NCI-H2227 (cell line): ENCODE measurements at regions not wholly inside any gene's neighbourhood (a gene's known extent, or its start where the extent isn't known, plus 50 kb on each side); places are given as distances from the start of the nearest gene placed in this dataset.

Experiments used
- DNase-seq: peaks from one replicate; lab custom pipeline; 2025; ENCODE audit not compliant: unreplicated experiment; lab: John Stamatoyannopoulos, UW

GRCh38 chr15:77716632-77717332 is 84.1 kb upstream of the LINGO1 start:
- DNase-seq: peak; percentile 16

DNA sequence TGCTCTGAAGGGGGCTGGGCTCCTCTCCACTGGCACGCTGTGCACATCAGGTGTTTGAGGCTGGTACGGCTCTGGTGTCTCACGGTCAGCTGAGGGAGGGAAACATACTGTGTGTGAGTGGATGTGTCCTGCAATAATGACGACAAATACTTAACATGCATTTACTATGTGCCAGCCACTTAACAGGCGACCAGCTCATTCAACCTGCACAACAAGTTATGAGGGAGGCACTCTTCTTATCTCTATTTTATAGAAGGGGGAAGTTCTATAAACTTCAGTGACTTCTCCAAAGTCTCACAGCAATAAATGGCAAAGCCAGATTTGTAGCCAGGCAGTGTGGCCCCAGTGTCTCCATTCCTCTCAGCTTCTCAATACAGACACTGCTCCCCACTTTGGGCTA is 83.1 kb upstream of the LINGO1 start:
- no peak for DNase-seq

DNA sequence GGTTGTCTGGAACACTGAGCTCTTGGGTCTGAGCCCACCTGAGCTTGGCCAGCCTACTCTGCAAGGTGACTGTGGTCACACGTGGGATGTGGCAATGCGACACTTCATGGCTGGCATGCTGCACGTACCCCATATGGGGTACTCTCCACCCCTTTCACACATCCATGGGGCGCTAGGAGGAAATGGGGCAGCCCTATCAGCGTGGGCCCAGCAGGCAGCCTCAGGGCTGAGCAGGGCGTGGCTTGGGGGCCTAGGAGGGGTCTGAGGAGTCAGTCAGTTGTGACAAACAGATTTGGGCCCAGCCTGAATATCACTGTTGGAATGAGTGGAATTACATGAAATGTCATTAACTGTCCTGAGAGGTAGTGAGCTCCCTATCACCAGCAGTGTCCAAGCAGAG is 82.3 kb upstream of the LINGO1 start:
- DNase-seq: no peak

DNA sequence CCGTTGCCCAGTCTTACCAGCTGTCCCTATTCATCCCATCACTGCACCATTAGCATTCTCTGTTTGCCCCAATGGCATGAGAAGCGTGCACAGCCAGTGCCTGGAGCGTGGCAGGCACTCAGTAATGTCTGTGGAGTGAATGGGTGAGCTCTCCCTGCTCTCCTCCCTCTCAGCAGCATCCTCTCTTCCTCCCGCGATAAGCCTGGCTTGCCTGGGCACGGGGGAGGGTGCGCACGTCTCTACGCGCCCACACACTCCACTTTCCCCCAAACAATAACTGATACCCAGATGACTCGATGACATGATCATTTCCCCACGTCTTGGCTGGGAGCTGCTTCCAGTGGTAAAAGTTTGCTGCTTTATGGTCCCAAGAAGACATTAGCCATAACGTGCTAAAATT is 81.8 kb upstream of the LINGO1 start:
- no peak for DNase-seq

- no peak for DNase-seq
Measured at GRCh38 chr15:77714023-77714422, 81.3 kb upstream of the LINGO1 start.

GRCh38 chr15:77713281-77713680 is 80.6 kb upstream of the LINGO1 start:
- no peak for DNase-seq

DNA sequence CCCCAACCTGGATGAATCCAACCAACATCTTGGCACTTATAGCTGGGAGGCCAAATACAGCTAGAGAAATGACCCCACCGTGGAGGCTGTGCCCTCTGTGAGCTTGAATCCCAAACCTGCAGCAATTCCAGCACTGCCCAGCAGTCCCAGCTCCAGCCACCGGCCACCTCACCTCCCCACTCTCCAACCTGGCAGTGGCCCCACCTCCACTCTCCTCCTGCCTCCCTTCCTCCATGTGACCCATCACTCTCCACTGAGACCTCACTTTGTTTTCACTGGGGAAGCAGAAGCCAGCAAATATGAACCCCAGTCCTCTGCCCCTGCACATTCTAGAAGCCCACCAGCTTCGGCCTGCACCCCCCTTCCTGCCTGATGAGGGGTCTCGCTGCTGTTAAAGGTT is 79.7 kb upstream of the LINGO1 start:
- no peak for DNase-seq

GRCh38 chr15:77710637-77711036 is 77.9 kb upstream of the LINGO1 start:
- no peak for DNase-seq

DNA sequence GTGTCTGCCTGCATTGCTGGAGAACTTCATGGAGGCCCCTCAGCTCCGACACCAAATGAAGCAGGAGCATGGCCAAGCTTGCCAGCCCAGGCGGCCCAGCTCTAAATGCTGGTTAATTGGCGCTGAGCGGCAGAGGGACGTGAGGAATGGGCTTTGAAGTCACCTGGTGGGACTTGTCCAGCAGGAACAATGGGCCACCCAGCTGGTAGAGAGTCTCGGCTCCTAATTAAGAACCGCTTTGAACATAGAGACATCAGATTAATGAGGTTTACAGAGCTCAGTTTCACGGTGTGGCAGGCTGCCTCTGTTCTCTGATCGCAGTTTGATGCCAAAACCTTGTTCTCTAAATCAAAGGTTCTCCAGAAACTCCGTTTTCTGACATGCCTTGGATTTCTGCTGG is 77.5 kb upstream of the LINGO1 start:
- DNase-seq: no peak

DNA sequence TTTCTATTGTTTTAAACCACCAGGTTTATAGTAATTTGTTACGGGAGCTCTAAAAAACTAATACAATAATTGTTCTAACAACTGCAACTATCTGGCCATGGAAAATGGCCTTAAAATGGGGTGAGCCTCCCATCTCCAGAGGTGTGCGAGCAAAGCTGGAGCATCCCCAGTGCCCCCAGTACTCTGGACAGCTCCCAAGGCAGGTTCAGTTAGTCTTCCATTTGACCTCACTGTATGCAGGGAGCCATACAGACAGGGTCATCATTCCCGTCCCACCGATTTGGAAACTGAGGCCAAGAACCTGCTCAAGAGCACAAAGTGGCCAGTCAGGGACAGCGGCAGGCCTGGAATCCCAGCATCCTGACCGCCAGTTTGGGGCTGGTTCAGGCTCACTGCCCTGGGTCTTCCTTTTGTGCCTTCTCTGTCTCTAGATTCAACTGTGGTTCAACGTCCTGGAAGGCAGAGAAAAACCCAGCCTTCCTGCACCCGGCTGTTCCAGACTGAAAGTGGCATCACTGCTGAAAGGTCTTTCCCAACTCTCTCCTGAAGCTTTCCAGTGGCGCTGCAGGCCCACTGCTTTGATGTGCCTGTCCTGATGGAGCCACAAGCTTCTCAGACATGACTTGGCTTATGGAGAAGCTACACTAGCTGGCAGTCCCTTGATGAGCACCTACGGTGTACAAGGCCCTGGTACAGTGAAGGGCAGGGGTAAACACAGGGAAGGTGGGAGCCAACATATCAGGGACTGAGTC is 76.6 kb upstream of the LINGO1 start:
- no peak for DNase-seq

GRCh38 chr15:77706482-77707244 is 74.0 kb upstream of the LINGO1 start:
- DNase-seq: no peak

DNA sequence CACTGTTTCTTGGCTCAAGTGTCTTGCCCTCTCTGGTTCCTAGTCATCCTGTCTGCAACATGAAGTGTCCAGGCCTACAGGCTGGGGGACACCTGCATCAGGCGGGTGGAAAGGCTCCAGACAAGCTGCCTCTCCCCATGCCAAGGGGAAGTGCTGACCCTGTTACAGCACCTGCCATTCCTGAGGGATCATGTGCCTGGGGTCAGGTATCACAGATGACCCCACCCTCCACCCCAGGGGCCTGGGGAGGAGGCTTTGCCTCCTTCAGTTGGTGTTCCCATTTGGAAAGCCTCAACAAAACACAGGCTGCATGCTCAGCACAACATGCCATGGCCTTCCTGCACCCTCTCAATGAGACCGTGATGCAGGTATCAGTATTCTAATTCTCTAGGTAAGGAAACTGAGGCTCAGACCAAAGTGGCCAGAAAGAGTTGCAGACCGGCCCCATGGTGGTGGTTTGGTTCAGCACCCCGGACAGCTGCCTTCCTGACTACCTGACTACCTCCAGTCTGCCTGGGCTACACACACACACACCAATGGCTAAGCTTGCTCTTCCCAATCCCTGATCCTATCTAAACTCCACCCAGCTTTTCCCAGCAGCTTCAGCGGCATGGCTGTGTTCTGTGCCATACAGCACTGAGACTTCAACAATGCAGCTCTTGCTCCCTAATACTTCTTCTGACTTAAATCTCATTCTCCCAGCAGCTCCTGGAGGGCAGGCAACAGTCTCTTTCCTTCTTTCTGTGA is 69.7 kb upstream of the LINGO1 start:
- no peak for DNase-seq

DNA sequence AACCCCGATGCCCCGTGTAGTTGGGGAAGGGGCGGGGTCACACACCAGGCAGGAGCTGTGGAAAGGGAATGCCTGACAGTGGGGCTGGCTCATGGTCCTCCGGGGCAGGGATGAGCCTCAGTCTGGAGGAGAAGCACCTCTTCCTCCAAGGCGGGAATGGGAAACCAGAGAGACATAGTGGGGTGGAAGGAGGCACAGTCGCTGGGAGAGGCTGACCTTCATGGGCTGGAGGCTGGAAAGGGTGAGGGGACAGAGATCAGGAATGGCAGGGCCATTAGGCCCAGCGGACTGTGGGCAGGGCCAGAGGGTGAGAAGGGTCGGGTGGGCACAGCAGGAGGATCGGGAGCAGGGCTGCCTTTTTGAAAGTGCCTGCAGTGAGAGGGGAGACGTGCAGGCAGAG is 65.8 kb upstream of the LINGO1 start:
- no peak for DNase-seq

DNA sequence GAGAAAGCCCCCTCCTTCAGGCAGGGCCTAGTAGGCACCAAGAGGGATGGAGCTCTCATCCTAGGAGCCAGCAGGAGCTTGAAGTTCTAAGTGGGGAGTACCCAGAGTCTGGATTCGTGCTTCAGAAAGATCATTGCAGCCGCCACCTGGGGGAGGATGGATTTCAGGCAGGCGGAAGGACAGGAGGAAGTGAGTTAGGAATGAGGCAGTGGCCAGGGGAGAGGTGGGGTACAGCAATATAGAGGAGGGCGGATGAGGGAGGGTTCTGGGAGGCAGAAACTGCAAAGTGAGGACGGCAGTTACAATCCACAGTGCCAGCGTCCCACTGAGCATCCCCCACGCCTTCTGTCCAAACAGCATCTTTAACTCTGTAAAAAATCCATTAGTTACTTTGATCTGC is 65.2 kb upstream of the LINGO1 start:
- DNase-seq: no peak

GRCh38 chr15:77696871-77697270 is 64.2 kb upstream of the LINGO1 start:
- DNase-seq: no peak

DNA sequence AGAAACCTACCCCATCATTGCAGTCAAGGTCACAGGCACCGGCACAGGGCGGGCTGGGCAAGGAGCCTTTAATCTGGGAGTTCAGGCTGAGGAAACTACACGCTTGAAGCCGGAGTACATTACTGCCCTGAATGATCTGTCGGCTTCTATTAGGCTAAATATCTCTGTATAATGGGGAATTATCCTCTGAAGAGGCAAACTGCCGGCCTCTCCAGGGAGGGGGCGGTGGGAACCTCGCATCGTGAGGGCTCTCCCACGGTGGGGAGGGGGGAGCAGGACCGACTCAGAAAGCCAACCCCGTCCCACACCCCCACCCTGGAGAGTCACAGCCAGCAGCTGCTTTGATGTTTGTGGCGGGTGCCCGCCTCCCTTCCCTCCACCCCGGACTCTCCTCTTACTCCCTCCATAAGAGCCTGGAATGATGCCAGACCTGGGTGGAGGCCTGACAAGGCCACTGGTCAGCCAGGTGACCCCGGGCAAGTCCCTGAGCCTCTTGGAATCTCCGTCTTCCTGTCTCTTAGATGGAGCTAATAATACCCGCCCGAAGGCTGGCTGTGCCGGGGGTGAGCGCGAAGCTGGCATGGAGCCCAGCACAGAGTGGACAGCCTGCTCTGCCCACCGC is 63.4 kb upstream of the LINGO1 start:
- DNase-seq: peak; percentile 9

- DNase-seq: no peak
Measured at GRCh38 chr15:77695548-77695947, 62.8 kb upstream of the LINGO1 start.

- no peak for DNase-seq
Measured at GRCh38 chr15:77693576-77693975, 60.9 kb upstream of the LINGO1 start.

- DNase-seq: no peak
Measured at GRCh38 chr15:77692614-77693013, 59.9 kb upstream of the LINGO1 start.

- DNase-seq: no peak
Measured at GRCh38 chr15:77691607-77692006, 58.9 kb upstream of the LINGO1 start.

DNA sequence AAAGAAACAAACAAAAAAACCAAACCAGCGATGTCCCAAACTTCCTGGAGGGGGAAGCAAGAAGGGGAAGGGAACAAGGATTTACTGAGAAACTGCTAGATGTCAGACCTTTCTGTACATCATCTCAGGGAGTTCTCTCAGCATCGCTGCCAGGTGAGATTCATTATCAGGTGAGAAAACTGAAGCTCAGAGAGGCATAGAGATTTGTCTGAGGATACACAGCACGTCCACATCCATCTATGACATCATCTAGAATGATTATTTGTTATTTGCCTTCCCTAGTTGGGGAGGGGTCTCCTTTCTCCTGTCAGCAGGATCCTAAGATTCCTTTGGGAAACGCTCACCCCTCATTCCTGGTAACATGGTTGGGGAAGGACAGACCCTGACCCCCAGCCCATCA is 57.1 kb upstream of the LINGO1 start:
- DNase-seq: no peak
